A549 (cell line): ENCODE measurements at regions not wholly inside any gene's neighbourhood (a gene's known extent, or its start where the extent isn't known, plus 50 kb on each side); places are given as distances from the start of the nearest gene placed in this dataset.

ENCODE experiments used
- ATAC-seq, 2 experiments: fragments of 200-7000 bp in 1 of 2; fragments of >200 bp in 1 of 2; cut with Nextera tagmentation in 1 of 2; cut with Tn5 transposase in 1 of 2; 3 replicates each; pipeline versions ENCODE4 v1.8.0 to v1.9.1; 2018 to 2020; ENCODE audit warnings: mild to moderate bottlenecking in 1 of 2, moderate library complexity in 1 of 2
- CTCF ChIA-PET: fragments of 300-600 bp; sonication (Branson Sonifier 250); formaldehyde crosslinking; extraction: SDS; loops from one replicate; lab custom pipeline; 2021; ENCODE audit warnings: antibody characterized with exemption, inconsistent platforms; lab: Yijun Ruan, JAX
- POLR2A ChIA-PET: fragments of 350-600 bp; formaldehyde crosslinking; extraction: SDS; loops from one replicate; lab custom pipeline; 2021; ENCODE audit warnings: antibody characterized with exemption, inconsistent platforms; lab: Yijun Ruan, JAX
- DNase-seq, 2 experiments: peaks; one replicate each; pipeline versions ENCODE4 v3.0.0 to v3.0.0-alpha.2; 2011 to 2016; ENCODE audit warnings: low read depth in 1 of 2, low spot score in 1 of 2
- FAIRE-seq: peaks from 2 replicates; lab custom pipeline; 2011; peaks lifted over from hg19 to GRCh38; lab: Jason Lieb, UNC
- H3K27ac ChIP-seq, 2 experiments: fragments of >200 bp; sonication (Bioruptor Twin); formaldehyde crosslinking; 3 replicates each; pipeline ENCODE4 v1.5.1; 2016 to 2017
- H3K4me1 ChIP-seq: fragments of >200 bp; sonication (Bioruptor Twin); formaldehyde crosslinking; 3 replicates; pipeline ENCODE4 v1.6.1; 2016
- H3K4me2 ChIP-seq: fragments of >200 bp; sonication (Bioruptor Twin); formaldehyde crosslinking; 3 replicates; pipeline ENCODE4 v1.6.1; 2016
- H3K4me3 ChIP-seq: fragments of >200 bp; sonication (Bioruptor Twin); formaldehyde crosslinking; 3 replicates; pipeline ENCODE4 v1.5.1; 2016
- H3K9me3 ChIP-seq: fragments of >200 bp; sonication (Bioruptor Twin); formaldehyde crosslinking; 3 replicates; pipeline ENCODE4 v1.6.1; 2016
- CBX2 ChIP-seq: fragments of 200-600 bp; sonication (generic); IDR thresholded peaks from 2 replicates; pipeline ENCODE4 v1.6.1; 2016; ENCODE audit warnings: low read depth, mild to moderate bottlenecking, borderline replicate concordance
- CEBPB ChIP-seq, 2 experiments: fragments of >200 bp in 1 of 2; sonication (Bioruptor Twin) in 1 of 2; formaldehyde crosslinking in 1 of 2; IDR thresholded peaks; 2 replicates each; pipeline ENCODE4 v1.6.1; 2012 to 2016
- EHF ChIP-seq: fragments of 250-450 bp; sonication (Bioruptor Pico); IDR thresholded peaks from 2 replicates; pipeline ENCODE4 v1.5.0; 2020; ENCODE audit warnings: mild to moderate bottlenecking
- EHMT2 ChIP-seq: fragments of 200-600 bp; sonication (generic); IDR thresholded peaks from 2 replicates; pipeline ENCODE4 v1.6.1; 2016; ENCODE audit warnings: antibody characterized with exemption, low read depth, mild to moderate bottlenecking, moderate library complexity
- EP300 ChIP-seq, 2 experiments: fragments of >200 bp; sonication (Bioruptor Twin); formaldehyde crosslinking; IDR thresholded peaks; 2 replicates in 1 of 2; 3 replicates in 1 of 2; pipeline ENCODE4 v1.6.1; 2016 to 2017
- FOSB ChIP-seq: fragments of 250-450 bp; sonication (Bioruptor Pico); IDR thresholded peaks from 2 replicates; pipeline ENCODE4 v1.5.0; 2020; ENCODE audit warnings: mild to moderate bottlenecking, moderate library complexity
- FOSL2 ChIP-seq, 2 experiments: fragments of 450-650 bp in 1 of 2; fragments of >200 bp in 1 of 2; sonication (Bioruptor Twin) in 1 of 2; formaldehyde crosslinking; IDR thresholded peaks; 2 replicates each; pipeline versions ENCODE4 v1.5.0 to v1.6.1; 2016 to 2020; ENCODE audit warnings: mild to moderate bottlenecking in 1 of 2, moderate library complexity in 1 of 2
- FOXS1 ChIP-seq: fragments of 250-450 bp; sonication (Bioruptor Pico); IDR thresholded peaks from 2 replicates; pipeline ENCODE4 v1.5.0; 2020; ENCODE audit warnings: mild to moderate bottlenecking, moderate library complexity
- GATA3 ChIP-seq: IDR thresholded peaks from 2 replicates; pipeline ENCODE4 v1.6.1; 2012; ENCODE audit warnings: borderline replicate concordance
- HDAC2 ChIP-seq: fragments of 200-600 bp; sonication (generic); IDR thresholded peaks from 2 replicates; pipeline ENCODE4 v1.6.1; 2016
- KDM1A ChIP-seq: fragments of 200-600 bp; sonication (generic); IDR thresholded peaks from 2 replicates; pipeline ENCODE4 v1.6.1; 2016; ENCODE audit warnings: low read depth, mild to moderate bottlenecking
- KDM5A ChIP-seq: fragments of 200-600 bp; sonication (generic); IDR thresholded peaks from 2 replicates; pipeline ENCODE4 v1.6.1; 2016; ENCODE audit warnings: antibody characterized with exemption, mild to moderate bottlenecking
- MAFK ChIP-seq: fragments of 450-650 bp; IDR thresholded peaks from 2 replicates; pipeline ENCODE4 v1.6.1; 2014; ENCODE audit not compliant: partially characterized antibody
- NFE2L2 ChIP-seq: fragments of 150-350 bp; conservative IDR thresholded peaks from 2 replicates; pipeline ENCODE4 v1.6.1; 2014; ENCODE audit warnings: low read length
- PHF8 ChIP-seq: fragments of 200-600 bp; sonication (generic); IDR thresholded peaks from 2 replicates; pipeline ENCODE4 v1.6.1; 2016; ENCODE audit warnings: low read depth, mild to moderate bottlenecking, antibody characterized with exemption, moderate library complexity, borderline replicate concordance
- RAD21 ChIP-seq, 2 experiments: fragments of >200 bp in 1 of 2; sonication (Bioruptor Twin) in 1 of 2; formaldehyde crosslinking in 1 of 2; IDR thresholded peaks in 1 of 2; conservative IDR thresholded peaks in 1 of 2; 2 replicates in 1 of 2; 3 replicates in 1 of 2; pipeline ENCODE4 v1.6.1; 2012 to 2018; ENCODE audit warnings: inconsistent platforms in 1 of 2
- RARB ChIP-seq: fragments of 250-450 bp; sonication (Bioruptor Pico); IDR thresholded peaks from 2 replicates; pipeline ENCODE4 v1.8.0; 2021; ENCODE audit warnings: mild to moderate bottlenecking, moderate library complexity
- RCOR1 ChIP-seq: fragments of 150-350 bp; IDR thresholded peaks from 2 replicates; pipeline ENCODE4 v1.6.1; 2014; ENCODE audit warnings: antibody characterized with exemption, low read length, low read depth
- RFX5 ChIP-seq: fragments of 450-650 bp; IDR thresholded peaks from 2 replicates; pipeline ENCODE4 v1.7.1; 2014; ENCODE audit warnings: antibody characterized with exemption, mild to moderate bottlenecking, moderate library complexity
- SMC3 ChIP-seq: fragments of >200 bp; sonication (Bioruptor Twin); formaldehyde crosslinking; IDR thresholded peaks from 3 replicates; pipeline ENCODE4 v1.6.1; 2018; ENCODE audit warnings: inconsistent platforms
- SREBF2 ChIP-seq: fragments of 450-650 bp; IDR thresholded peaks from 2 replicates; pipeline ENCODE4 v1.6.1; 2014; ENCODE audit warnings: mild to moderate bottlenecking, moderate library complexity
- TFCP2L1 ChIP-seq: fragments of 250-450 bp; sonication (Bioruptor Pico); IDR thresholded peaks from 2 replicates; pipeline ENCODE4 v1.5.0; 2021; ENCODE audit warnings: mild to moderate bottlenecking
- ZC3H11A ChIP-seq: fragments of 450-650 bp; IDR thresholded peaks from 2 replicates; pipeline ENCODE4 v1.6.1; 2014; ENCODE audit warnings: antibody characterized with exemption, mild to moderate bottlenecking
- WGBS: methylation state at CpG from one replicate; pipeline ENCODE4 v1.1.6; 2017; ENCODE audit errors: missing lambda C conversion rate; 5-methylcytosine and 5-hydroxymethylcytosine counted together
- TF ChIP-seq, protein P1 (sequence below): fragments of 200-600 bp; sonication (generic); IDR thresholded peaks from 2 replicates; pipeline ENCODE4 v1.6.1; 2016; ENCODE audit warnings: antibody characterized with exemption, mild to moderate bottlenecking, moderate library complexity
- TF ChIP-seq, protein P2 (sequence below): fragments of >200 bp; sonication (Bioruptor Twin); formaldehyde crosslinking; IDR thresholded peaks from 2 replicates; pipeline ENCODE4 v1.6.1; 2016
- TF ChIP-seq, protein P3 (sequence below): IDR thresholded peaks from 2 replicates; pipeline ENCODE4 v1.6.1; 2012
- TF ChIP-seq, protein P4 (sequence below): fragments of 450-650 bp; IDR thresholded peaks from 2 replicates; pipeline ENCODE4 v1.6.1; 2014; ENCODE audit warnings: antibody characterized with exemption
- TF ChIP-seq, protein P5 (sequence below): fragments of 250-450 bp; sonication (Bioruptor Pico); IDR thresholded peaks from 2 replicates; pipeline ENCODE4 v1.5.0; 2020; ENCODE audit warnings: low read depth, mild to moderate bottlenecking, moderate library complexity

DNA sequence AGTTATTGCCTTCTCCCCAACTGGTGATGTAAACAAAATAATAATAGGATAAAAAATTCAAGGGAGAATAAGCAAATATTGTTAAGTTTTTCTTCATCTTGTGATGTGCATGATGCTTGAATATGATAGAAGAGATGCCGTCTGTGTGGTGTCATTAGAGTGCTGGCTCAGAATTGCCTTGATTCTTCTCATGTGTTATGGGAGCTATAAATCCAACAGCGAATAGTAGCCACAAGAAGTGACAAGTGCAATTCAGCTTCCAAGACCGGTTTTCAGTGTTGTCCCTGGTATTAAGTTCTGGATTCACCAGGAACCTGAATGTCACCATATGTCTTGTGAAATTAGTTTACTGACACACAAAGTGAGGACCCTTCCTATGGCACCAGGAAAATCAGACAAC, 547.0 kb downstream of the NSUN3 start:
- DNase-seq (no peak), FAIRE-seq (no peak)
- Histone ChIP-seq H3K4me3 (no peak overlapping the region), H3K27ac (no peak overlapping the region), H3K4me1 (peaks cover 5% of the 10 kb centered on the region; the same call in 1 of the 3 replicates)
- POLR2A ChIA-PET: no interaction called here
- TF ChIP-seq, protein P1, sequence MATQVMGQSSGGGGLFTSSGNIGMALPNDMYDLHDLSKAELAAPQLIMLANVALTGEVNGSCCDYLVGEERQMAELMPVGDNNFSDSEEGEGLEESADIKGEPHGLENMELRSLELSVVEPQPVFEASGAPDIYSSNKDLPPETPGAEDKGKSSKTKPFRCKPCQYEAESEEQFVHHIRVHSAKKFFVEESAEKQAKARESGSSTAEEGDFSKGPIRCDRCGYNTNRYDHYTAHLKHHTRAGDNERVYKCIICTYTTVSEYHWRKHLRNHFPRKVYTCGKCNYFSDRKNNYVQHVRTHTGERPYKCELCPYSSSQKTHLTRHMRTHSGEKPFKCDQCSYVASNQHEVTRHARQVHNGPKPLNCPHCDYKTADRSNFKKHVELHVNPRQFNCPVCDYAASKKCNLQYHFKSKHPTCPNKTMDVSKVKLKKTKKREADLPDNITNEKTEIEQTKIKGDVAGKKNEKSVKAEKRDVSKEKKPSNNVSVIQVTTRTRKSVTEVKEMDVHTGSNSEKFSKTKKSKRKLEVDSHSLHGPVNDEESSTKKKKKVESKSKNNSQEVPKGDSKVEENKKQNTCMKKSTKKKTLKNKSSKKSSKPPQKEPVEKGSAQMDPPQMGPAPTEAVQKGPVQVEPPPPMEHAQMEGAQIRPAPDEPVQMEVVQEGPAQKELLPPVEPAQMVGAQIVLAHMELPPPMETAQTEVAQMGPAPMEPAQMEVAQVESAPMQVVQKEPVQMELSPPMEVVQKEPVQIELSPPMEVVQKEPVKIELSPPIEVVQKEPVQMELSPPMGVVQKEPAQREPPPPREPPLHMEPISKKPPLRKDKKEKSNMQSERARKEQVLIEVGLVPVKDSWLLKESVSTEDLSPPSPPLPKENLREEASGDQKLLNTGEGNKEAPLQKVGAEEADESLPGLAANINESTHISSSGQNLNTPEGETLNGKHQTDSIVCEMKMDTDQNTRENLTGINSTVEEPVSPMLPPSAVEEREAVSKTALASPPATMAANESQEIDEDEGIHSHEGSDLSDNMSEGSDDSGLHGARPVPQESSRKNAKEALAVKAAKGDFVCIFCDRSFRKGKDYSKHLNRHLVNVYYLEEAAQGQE: no peak
- TF ChIP-seq FOSL2 (IDR thresholded peaks at IDR 0.05): no peak
- TF ChIP-seq FOSL2 (CRISPR knock-in tag; IDR thresholded peaks at IDR 0.05): no peak
- TF ChIP-seq HDAC2: no peak
- TF ChIP-seq PHF8: no peak
- no peak for TF ChIP-seq KDM5A
- no peak for TF ChIP-seq CEBPB (IDR thresholded peaks at IDR 0.05)
- TF ChIP-seq EHMT2: no peak
- TF ChIP-seq FOSB (CRISPR knock-in tag): no peak
- no peak for TF ChIP-seq NFE2L2
- TF ChIP-seq, protein P2, sequence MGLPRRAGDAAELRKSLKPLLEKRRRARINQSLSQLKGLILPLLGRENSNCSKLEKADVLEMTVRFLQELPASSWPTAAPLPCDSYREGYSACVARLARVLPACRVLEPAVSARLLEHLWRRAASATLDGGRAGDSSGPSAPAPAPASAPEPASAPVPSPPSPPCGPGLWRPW: no peak
- TF ChIP-seq, protein P3, sequence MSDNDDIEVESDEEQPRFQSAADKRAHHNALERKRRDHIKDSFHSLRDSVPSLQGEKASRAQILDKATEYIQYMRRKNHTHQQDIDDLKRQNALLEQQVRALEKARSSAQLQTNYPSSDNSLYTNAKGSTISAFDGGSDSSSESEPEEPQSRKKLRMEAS: no peak
- no peak for TF ChIP-seq TFCP2L1
- TF ChIP-seq, all 56 proteins: peak for 0
- Histone ChIP-seq H3K4me2 (no peak overlapping the region), H3K9me3 (no peaks in the 10 kb centered on the region)
- 70% methylated on average over 3 of the region's 3 CpGs for WGBS
- ATAC-seq: no peak
- CTCF ChIA-PET: no interaction called here

DNA sequence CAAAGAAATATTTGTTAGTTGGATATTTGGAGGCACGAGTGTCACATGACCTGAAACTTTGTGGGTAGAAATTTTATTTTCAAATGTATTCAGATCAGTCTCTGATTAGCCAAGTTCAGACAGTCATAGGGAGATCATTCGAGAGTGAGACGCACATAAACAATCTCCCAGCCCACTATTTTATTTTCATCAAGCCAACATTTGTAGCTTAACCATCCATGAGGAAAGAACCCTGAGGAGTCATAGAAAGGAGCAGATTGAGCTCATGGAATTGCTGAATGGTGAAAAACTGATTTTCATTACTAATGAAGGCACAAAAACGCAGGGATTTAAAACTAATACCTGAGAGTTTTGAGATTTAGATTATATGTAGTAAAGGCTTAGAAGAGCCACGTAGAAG, 548.7 kb downstream of the NSUN3 start:
- Histone ChIP-seq H3K4me1 (peaks cover 16% of the 10 kb centered on the region; the same call in 2 of the 3 replicates), H3K4me3 (no peak overlapping the region), H3K4me2 (no peak overlapping the region), H3K9me3 (no peaks in the 10 kb centered on the region), H3K27ac (no peak overlapping the region)
- FAIRE-seq (no peak), DNase-seq (no peak), ATAC-seq (no peak)
- 63% methylated on average over 5 of the region's 5 CpGs for WGBS
- POLR2A ChIA-PET: no interaction called here
- CTCF ChIA-PET: no interaction called here
- no peak for TF ChIP-seq EP300 (IDR thresholded peaks at IDR 0.05)
- no peak for TF ChIP-seq ZC3H11A
- TF ChIP-seq KDM1A: no peak
- no peak for TF ChIP-seq MAFK
- TF ChIP-seq, protein P4, sequence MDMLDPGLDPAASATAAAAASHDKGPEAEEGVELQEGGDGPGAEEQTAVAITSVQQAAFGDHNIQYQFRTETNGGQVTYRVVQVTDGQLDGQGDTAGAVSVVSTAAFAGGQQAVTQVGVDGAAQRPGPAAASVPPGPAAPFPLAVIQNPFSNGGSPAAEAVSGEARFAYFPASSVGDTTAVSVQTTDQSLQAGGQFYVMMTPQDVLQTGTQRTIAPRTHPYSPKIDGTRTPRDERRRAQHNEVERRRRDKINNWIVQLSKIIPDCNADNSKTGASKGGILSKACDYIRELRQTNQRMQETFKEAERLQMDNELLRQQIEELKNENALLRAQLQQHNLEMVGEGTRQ: no peak
- TF ChIP-seq, protein P5, sequence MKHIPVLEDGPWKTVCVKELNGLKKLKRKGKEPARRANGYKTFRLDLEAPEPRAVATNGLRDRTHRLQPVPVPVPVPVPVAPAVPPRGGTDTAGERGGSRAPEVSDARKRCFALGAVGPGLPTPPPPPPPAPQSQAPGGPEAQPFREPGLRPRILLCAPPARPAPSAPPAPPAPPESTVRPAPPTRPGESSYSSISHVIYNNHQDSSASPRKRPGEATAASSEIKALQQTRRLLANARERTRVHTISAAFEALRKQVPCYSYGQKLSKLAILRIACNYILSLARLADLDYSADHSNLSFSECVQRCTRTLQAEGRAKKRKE: no peak
- TF ChIP-seq EHF (CRISPR knock-in tag): no peak
- TF ChIP-seq RARB (CRISPR knock-in tag): no peak
- TF ChIP-seq RAD21 (conservative IDR thresholded peaks at IDR 0.05 in 1 of 2, IDR thresholded peaks at IDR 0.05 in 1 of 2): no peak
- no peak for TF ChIP-seq CBX2
- no peak for TF ChIP-seq FOSB (CRISPR knock-in tag)
- TF ChIP-seq FOSL2 (IDR thresholded peaks at IDR 0.05): no peak
- no peak for TF ChIP-seq FOSL2 (CRISPR knock-in tag; IDR thresholded peaks at IDR 0.05)
- no peak for TF ChIP-seq SREBF2
- TF ChIP-seq EHMT2: no peak
- TF ChIP-seq RFX5: no peak
- TF ChIP-seq GATA3: no peak
- no peak for TF ChIP-seq TFCP2L1
- no peak for TF ChIP-seq FOXS1 (CRISPR knock-in tag)
- TF ChIP-seq SMC3: no peak
- no peak for TF ChIP-seq RCOR1
